Glomerular endothelial cell (primary cell): ENCODE measurements at regions not wholly inside any gene's neighbourhood (a gene's known extent, or its start where the extent isn't known, plus 50 kb on each side); places are given as distances from the start of the nearest gene placed in this dataset.

ENCODE experiments used
- DNase-seq: peaks from one replicate; pipeline ENCODE4 v3.0.0-alpha.2; 2011; ENCODE audit warnings: low read depth, low spot score; ENCODE audit errors: extremely low read depth

DNA sequence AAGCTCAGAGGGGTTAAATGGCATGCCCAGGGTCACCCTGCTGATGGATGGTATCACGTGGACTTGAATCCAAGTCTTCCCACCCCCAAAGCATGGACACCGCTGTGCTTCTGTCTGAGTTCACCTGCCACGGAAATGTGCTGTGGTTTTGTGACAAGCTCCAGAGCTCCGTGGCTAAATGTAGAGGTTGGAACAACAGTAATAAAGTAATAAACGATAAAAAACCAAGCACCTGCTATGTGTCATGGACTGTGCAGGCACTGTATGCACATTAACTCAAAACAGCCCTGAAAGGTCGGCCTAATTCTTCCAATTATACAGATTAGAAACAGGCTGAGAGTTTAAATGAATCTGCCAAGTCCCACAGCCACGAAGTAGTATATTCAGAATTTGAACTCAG lies 182.1 kb upstream of the NAV2 start:
- DNase-seq, result no peak

DNA sequence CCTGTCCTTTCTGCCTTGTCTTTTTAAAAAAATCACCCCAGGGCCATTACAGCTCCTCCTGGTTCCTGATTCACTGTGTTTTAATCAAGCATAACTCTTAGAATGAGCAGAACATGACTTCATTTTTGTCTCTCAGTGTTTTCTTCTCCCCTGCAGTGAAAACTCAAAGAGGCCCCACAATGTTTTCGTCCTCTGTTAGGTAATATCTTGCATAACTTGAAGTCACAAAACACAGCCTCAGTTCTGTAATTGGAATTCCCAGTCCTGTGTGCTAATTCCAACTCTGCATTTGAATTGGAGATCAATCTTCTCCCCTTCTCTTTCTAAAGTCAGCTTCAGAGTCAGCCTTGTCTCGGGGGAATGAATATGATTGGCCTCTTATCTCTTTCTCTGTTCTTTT lies 186.5 kb upstream of the NAV2 start:
- DNase-seq, result no peak

DNA sequence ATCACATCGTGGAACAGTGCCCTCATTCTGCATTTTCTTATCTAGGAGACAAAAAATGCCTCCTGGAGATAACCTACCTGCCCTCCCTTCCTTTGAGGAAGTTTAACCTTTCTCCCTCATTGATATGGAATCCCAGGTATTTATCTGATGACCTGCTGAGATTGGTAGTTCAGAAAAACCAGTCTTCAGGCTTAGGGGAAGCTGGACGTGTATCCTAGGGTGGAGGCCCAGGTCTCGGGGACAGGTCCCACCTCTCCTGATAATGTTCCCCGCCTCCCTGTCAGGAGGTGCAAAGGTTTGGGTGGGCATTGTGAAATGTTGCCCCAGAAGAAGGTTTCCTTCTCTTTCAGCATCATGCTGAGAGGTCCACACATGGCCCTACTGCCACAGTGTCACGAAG lies 186.9 kb upstream of the NAV2 start:
- DNase-seq, result no peak

DNA sequence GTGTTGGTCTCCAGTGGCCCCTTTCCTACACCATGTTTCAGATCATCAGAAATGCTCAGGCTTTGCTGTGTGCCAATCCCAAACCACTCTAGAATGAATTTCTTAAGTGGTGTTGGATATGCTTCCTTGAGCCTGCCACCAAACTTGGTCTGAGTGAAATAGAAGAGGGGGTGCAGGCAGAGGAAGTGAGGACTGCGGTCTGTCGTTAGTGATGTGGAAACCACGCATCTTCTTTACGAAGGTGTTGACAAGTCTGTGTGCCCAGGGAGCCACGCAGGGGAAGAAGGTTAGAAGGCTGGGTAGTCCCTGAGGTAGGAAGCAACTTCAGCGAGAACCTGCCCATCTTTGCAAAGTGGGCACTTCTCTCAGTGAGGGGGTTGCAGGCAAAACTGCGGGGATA lies 187.4 kb upstream of the NAV2 start:
- DNase-seq, result no peak

DNA sequence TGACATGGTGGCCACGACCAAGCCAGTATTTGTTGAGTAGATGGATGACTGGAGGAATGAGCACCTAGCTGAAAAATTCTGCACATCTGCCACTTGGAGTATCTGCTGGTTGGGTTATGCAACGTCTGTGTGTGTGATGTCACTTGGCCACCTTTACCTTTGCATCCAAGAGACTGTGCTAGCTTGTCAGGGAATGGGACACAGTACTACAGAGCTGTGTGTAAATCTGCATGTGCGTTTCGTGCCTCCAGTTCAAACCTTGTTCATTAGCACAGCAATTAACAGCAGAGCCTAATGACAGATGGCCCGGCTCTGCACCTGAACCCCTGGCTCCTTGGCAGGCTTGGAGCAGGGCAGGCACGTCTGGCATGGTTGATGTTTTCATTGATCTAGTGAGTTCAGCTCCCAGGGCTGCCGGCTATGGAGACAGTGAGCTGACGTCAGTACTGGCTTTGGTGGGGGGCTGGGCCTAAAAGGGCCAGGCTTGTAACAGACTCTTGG lies 188.4 kb upstream of the NAV2 start:
- DNase-seq, result no peak

DNA sequence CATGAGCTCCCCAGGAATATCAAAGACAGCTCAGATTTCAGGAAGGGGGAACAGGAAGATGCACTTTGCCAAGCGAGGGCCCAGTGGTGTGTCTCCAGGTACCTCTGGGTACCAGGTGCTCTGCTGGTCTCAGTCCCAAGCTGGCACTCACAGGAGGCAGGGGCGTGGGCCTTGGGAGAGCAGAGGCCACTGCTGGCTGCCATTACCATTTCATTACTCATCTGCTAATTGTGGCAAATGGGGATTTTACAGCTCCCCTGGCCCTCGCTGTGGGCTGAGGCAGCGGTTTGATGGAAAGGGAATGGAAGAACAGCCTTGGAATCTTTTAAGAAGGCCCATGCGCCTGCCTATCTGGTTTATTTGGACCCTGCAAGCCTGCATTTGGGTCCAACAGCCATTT lies 192.0 kb upstream of the NAV2 start:
- DNase-seq, result no peak

DNA sequence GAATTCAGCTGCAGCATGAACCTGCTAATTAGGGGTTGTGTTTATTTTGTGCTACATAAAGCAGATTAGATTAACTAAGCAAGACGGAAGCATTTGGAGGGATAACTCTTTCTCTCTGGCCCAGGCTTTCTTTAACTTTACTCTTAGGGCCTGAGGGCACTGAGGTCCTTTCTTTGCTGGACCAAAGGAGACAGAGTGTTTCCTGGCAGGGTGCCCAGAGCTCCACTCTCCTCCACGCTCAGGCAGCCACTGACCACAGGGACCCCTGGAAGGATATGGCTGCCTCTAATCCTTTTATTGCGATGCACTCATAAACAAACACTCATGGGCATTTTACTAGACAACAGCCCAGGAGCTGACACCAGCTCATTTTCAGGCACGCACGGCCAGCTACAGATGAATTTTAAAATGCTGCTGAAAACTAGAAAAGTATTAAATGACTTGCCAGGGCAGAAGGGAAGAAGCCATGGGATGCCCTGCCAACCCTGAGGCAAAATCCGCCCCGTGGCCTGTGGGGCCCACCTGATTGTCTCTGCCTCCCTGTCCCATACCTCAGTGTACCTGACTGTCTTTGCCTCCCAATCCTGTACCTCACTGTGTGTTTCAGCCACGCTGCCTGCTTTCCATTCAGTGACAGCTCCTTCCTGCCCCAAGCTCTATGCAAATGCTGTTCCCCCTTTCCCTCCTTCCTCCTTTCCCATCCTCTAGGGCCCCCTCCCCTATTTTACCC lies 192.6 kb upstream of the NAV2 start:
- DNase-seq, result no peak

DNA sequence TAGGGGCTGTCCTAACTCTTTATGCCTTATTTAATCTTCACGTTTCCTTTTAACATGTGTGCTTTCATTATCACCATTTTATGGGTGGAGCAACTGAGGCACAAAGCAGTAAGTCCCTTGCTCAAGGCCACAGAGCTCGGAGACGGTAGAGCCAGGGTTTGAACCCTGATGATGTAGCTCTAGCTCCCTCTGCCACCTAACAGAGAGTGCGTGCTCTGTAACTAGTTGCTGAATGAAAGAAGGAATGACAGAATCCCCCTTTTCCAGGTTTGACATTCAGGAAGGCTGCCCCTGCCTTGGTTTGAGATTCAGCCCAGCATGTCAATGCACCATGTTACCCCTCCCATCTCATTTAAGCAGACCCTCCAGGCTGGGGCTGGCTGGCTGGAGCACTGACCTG lies 193.3 kb upstream of the NAV2 start:
- no peak for DNase-seq

DNA sequence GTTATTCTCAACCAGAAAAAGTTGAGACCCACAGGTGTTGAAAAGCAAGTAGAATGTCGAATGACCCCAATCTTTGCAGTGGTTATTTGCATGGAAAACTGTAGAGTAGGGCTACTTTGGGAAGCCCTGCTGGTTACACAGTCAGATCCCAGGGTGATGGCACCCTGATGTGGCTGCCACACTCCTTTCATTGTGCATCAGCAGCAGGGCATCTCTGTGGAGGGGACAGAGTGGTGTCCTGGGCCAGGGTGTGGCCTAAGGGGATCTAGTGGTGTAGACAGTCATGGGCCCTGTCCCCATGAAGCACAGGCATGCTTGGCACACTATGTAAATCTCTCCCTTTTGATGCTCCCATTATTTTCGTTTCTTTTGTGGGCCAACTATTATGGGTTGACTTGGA lies 199.4 kb upstream of the NAV2 start:
- no peak for DNase-seq

DNA sequence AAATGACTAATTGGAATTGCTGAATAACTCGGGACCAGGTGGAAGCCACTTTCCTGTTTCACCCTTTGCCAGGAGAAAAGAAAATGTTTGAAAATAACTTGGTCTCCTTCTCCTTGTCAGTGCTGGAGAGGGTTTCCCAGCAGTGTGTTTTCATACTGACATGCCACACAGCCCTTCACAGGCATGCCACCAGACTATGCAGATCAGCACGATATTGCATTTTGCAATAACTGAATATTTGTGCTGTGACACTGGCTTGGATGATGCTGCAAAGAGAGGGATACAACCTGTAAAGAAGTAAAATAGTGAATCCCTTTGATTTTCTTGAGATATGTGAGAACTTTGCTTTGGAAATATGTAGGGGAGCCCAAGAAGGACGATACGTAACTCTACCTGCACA lies 200.0 kb upstream of the NAV2 start:
- no peak for DNase-seq

DNA sequence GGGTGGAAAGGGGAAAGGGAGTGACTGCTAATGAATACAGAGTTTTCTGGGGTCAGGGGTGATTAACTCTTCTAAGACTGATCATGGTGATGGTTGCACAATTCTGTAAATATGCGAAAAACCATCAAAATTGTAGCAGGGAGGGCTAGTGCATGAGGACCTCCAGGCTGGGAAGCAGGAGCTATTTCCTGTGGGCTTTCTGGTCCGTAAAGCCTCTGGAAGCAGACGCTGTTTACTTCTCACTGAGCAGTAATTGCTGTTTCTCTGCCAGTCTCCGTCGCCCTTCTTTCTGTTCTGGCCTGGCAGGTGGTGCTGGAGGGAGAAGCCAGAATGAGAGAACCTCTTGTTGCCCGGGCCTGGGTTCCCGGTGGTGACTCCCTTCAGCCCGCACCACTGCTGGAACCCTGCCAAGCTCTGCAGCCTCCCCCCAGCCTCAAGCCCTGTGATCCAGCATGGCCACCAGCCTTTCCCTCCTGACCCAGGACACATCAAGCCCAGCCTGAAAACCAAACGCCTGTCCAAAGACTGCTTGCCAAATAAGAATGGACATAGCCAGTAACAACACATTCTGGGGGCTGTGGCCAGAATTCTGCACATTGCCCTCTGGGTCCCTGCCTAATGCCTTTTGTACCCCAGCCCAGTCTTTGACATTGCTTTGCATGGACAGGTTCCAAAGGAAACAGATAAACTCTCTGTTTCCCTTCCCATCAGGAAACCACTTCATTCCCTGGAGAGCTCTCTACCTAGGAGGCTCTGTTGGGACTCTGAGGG lies 201.0 kb upstream of the NAV2 start:
- DNase-seq, result no peak

DNA sequence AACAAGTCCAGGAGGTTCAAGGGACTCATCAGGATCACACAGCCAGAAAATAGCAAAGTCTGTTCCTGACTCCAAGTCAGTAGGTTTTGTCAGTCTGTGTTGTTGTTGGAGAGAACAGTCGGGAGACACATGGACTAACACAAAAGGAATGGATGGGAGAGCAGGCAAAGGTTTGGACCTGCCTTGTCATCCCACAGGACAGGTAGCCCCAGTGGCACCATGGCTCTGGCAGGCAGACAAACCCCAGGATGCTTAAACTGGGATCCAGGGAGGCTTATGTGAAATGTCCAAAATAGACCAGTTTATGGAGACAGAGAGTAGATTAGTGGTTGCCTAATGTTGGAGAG lies 201.6 kb upstream of the NAV2 start:
- DNase-seq, result no peak

DNA sequence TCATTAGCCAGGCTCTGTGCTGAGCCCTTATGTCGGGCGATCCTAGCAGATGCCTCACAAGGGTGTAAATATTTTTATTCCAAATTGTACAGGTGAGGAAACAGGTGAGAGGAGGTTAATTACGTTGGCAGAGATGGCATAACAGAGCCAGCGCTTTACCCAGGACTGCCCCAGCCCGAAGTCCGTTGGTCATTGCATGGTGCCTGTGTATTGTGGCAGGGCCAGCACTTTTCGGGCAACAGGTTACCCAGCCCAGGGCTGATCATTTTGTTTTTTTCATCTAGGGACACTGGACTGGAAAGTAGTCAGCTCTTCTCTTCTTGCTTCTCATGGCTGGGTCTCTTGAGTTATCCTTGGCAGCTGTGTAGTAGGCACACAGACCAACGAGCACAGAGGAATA lies 202.2 kb upstream of the NAV2 start:
- DNase-seq, result no peak

DNA sequence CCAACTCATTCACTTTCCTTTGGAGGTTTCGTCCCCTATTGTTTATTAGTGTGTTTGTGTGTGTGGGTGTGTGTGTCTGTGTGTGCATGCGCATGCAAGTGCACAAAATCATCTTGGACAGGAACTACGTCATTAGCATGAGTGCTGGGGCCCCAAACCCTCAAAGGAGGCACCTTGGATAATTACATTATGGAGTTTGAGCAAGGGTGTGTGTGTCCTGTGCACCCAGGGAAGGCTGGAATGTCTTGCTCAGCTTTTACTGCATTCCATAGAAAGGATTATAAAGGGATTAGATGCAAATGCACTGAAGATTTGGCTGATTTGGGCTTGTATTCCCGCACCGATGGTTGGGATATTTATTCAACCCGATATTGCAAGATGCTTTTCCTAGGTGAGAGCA lies 203.4 kb upstream of the NAV2 start:
- DNase-seq, result no peak

DNA sequence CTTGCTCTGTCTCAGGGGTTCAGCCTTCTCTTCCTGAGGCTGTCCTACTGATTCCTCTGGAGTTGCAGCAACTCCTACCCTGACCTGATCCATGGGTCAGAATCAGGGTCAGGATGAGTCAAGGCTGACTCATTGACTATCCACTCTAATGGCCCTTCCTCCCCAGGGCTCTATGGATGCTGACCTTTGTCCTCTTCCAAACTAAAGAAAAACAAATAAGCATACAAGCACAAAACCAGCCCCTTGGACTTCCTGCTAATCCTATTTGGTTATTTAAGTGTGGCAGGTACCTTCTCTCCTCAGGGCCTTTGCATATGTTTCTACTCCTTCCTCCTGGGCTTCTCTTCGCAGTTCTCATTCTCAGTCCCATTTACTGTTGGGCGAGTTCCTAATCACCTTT lies 204.5 kb upstream of the NAV2 start:
- DNase-seq, result no peak

DNA sequence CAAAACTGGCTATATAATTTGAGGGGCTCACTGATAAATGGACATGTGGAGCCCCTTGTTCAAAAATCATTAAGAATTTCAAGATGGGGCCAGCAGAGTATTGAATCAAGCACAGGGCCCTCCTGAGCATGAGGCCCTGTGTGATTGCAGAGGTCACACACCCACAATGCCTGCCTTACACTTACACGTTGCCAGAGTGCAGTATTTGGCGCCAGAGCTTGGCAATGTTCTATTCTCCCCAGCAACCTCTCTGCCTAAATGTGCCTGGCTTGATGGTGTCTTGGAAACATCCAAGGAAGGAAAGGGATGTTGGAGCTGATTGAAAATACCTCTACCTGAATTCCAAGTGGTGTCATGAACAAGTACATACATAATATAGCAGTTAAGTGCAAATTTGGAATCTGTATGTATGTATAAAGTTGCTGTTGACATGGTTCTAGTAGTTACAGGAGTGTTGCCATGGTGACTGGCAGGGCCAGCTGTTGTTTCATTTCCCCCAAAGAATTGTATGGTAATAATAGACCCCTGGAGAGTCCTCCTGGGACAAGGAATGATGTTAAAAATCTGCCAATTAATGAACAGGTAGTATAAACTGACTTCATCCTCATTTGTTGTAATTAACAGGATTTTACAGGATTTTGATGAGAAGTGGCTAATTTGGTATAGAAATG lies 205.7 kb upstream of the NAV2 start:
- no peak for DNase-seq

DNA sequence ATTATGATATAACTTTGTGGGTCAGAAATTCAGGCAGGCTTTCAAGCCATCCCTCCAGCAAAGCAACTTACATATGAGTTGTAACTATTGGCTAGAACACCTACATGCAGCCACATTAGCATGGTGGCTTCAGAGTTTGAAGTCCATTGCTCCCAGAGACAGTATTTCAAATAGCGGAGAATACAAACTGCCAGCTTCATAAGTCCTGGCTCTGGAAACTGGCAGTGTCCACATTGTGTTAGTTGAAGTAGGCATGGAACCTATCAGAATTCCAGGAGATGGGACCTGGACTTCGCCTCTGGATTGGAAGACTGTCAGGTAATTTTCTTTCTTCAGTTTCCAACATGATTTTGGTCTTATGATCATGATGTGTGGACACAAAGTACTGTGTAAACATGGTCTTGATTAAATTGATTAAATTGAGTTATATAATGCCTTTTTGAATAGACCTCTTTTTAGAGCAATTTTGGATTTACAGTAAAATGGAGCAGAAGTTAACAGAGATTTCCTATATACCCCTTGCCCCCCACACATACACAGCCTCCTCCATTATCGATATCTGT lies 209.9 kb upstream of the NAV2 start:
- DNase-seq, result no peak

DNA sequence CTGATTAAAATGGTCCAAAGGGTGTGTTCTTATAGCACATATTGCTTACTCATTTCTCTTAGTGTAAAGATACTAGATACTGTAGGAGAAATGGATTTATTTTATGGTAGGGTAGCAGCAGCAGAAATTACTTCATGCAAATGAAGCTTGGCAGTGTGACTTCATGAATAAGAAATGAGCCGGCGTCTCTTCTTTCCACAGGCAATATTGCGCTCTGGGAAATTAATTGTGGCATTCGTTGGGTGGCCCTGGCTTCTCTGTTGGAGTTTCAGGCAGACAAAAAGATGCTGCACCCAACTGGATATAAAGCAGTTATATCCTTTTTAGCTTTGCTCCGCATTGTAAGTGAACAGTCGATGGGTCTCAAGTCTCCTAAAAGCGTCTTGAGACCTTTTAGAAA lies 211.0 kb upstream of the NAV2 start:
- no peak for DNase-seq

DNA sequence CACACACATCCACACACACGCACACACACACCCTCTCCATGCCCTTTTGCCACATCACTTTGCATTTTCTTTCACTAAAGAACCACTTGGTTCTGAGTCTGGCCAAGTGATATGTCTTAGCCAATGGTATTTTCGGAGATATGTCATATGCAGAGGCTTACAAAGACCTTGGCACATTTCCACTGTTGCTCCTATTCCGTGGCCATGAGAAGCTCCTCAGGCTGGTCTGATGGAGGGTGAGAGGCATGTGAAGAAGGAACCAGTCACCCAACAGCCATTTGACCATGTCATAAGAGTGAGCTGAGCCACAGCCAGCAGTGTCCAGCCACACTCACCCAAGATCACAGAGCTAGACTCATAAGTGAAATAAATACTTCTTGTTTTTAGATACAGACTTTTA lies 212.6 kb upstream of the NAV2 start:
- no peak for DNase-seq

DNA sequence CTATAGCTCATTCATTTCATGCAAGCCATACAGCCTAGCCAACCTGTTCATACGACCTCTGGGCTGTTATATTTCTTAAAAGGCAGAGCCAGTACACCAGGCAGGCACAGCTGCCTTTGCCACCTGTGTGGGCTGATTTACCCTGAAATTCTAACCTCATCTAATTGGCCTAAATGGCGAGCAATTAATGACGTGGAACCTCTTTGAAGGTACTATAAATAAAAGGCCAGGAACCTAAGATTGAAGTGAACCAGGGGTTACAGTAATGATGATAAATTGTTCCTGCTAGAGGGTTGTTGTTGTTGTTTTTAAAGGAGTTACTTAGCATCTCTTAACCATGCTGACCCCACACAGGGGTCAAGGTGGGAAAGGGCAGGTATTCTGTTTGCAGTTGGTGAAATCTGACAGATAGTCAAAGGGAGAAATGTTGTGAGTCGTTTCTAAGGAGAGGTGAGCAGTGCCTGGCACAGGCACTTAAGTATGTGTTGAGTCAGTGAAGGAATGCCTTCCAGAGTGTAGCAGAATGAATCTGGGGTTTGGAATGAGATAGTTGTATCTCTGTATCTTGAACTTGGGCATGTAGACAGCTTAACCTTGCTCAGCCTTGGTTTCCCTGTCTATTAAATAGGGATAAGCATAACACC lies 213.5 kb upstream of the NAV2 start:
- no peak for DNase-seq
